Thyroid gland (tissue), 4 donors: ENCODE measurements at regions not wholly inside any gene's neighbourhood (a gene's known extent, or its start where the extent isn't known, plus 50 kb on each side); places are given as distances from the start of the nearest gene placed in this dataset.

Experiments used
- DNase-seq, 2 donors: peaks; one replicate each; pipeline ENCODE4 v3.0.0-alpha.2; 2019
- H3K27ac ChIP-seq, 3 donors: fragments of 200-600 bp; sonication (generic); 1 replicate in 2 of 3; 2 replicates in 1 of 3; pipeline ENCODE4 v1.5.1; 2016 to 2019; ENCODE audit warnings: mild to moderate bottlenecking in 1 of 3, moderate library complexity in 1 of 3
- H3K27me3 ChIP-seq: fragments of 200-600 bp; sonication (generic); one replicate; pipeline ENCODE4 v1.5.1; 2019
- H3K36me3 ChIP-seq, 2 donors: fragments of 200-600 bp; sonication (generic); one replicate each; pipeline ENCODE4 v1.5.1; 2016 to 2019
- H3K4me1 ChIP-seq, 2 donors: fragments of 200-600 bp; sonication (generic); one replicate each; pipeline ENCODE4 v1.5.1; 2017 to 2019
- H3K4me3 ChIP-seq, 3 donors: fragments of 200-600 bp; sonication (generic); replicated peaks in 1 of 3; 1 replicate in 2 of 3; 2 replicates in 1 of 3; pipeline ENCODE4 v1.5.1; 2016; ENCODE audit warnings: mild to moderate bottlenecking in 1 of 3
- H3K9me3 ChIP-seq: fragments of 200-600 bp; sonication (generic); one replicate; pipeline ENCODE4 v1.5.1; 2017
- CTCF ChIP-seq, 6 experiments: fragments of 200-600 bp in 3 of 6; fragments of 450-650 bp in 3 of 6; sonication (generic) in 3 of 6; IDR thresholded peaks; one replicate each; pipeline ENCODE4 v1.5.1; 2016 to 2019; ENCODE audit warnings: antibody characterized with exemption in 6 of 6, mild to moderate bottlenecking in 2 of 6, inconsistent platforms in 1 of 6, moderate library complexity in 1 of 6
- POLR2A ChIP-seq, 2 donors: fragments of 450-650 bp; IDR thresholded peaks; one replicate each; pipeline ENCODE4 v1.6.1; 2017; ENCODE audit warnings: antibody characterized with exemption in 2 of 2, mild to moderate bottlenecking in 2 of 2, moderate library complexity in 1 of 2
- WGBS, 2 donors: methylation state at CpG; one replicate each; pipeline ENCODE4 v1.1.5; 2017; 5-methylcytosine and 5-hydroxymethylcytosine counted together
- intact Hi-C: fragments of 100-400 bp; cut with DNase I; formaldehyde crosslinking; loops from one replicate; pipeline ENCODE4 v1.15.1; 2023

- Histone ChIP-seq H3K4me1 (no peaks in the 10 kb centered on the region), H3K4me3 (no peak overlapping the region), H3K36me3 (no peaks in the 10 kb centered on the region), H3K27ac (no peak overlapping the region), H3K27me3 (no peaks in the 10 kb centered on the region), H3K9me3 (no peaks in the 10 kb centered on the region)
- no peak for TF ChIP-seq CTCF (IDR thresholded peaks at IDR 0.05)
- TF ChIP-seq POLR2A (IDR thresholded peaks at IDR 0.05): no peak
- intact Hi-C loops: no loop called here
- 83 to 90% methylated on average over 6 of the region's 6 CpGs for WGBS, 2 donors
- DNase-seq: no peak
Observed at GRCh38 chr6:146972546-146972945, 231.7 kb upstream of the STXBP5 start.

- TF ChIP-seq CTCF (IDR thresholded peaks at IDR 0.05) (no peak), POLR2A (IDR thresholded peaks at IDR 0.05) (no peak)
- Histone ChIP-seq H3K9me3 (no peaks in the 10 kb centered on the region), H3K36me3 (no peaks in the 10 kb centered on the region), H3K27me3 (no peaks in the 10 kb centered on the region), H3K4me1 (no peaks in the 10 kb centered on the region), H3K27ac (no peak overlapping the region), H3K4me3 (no peak overlapping the region)
- DNase-seq: no peak
- intact Hi-C loops: no loop called here
- WGBS, 2 donors: 85% methylated on average over 3 of the region's 3 CpGs
Observed at GRCh38 chr6:146974351-146974750, 229.9 kb upstream of the STXBP5 start.

GRCh38 chr6:146975093-146975492 lies 229.1 kb upstream of the STXBP5 start:
- WGBS, 2 donors: 75 to 82% methylated on average over 3 of the region's 3 CpGs
- Histone ChIP-seq H3K27ac (no peak overlapping the region), H3K4me1 (no peaks in the 10 kb centered on the region), H3K36me3 (no peaks in the 10 kb centered on the region), H3K9me3 (no peaks in the 10 kb centered on the region), H3K4me3 (no peak overlapping the region), H3K27me3 (no peaks in the 10 kb centered on the region)
- TF ChIP-seq CTCF (IDR thresholded peaks at IDR 0.05) (no peak), POLR2A (IDR thresholded peaks at IDR 0.05) (no peak)
- DNase-seq: no peak
- intact Hi-C loops: no loop called here

- H3K36me3 ChIP-seq: no peaks in the 10 kb centered on the region
- intact Hi-C loops: no loop called here
- H3K9me3 ChIP-seq: no peaks in the 10 kb centered on the region
- H3K27me3 ChIP-seq: no peaks in the 10 kb centered on the region
- no peak overlapping the region for H3K4me3 ChIP-seq
- no peak for DNase-seq
- H3K4me1 ChIP-seq: peaks cover 3 to 8% of the 10 kb centered on the region in 2 donors
- no peak for TF ChIP-seq CTCF (IDR thresholded peaks at IDR 0.05)
- TF ChIP-seq POLR2A (IDR thresholded peaks at IDR 0.05): no peak
- WGBS, 2 donors: 79 to 86% methylated on average over 4 of the region's 4 CpGs
- no peak overlapping the region for H3K27ac ChIP-seq
Observed at GRCh38 chr6:146980900-146981329, 223.3 kb upstream of the STXBP5 start.

GRCh38 chr6:146981981-146982380 lies 222.2 kb upstream of the STXBP5 start:
- Histone ChIP-seq H3K9me3 (no peaks in the 10 kb centered on the region), H3K36me3 (no peaks in the 10 kb centered on the region), H3K27me3 (no peaks in the 10 kb centered on the region), H3K4me3 (no peak overlapping the region), H3K4me1 (peaks cover 3 to 8% of the 10 kb centered on the region in 2 donors), H3K27ac (no peak overlapping the region)
- TF ChIP-seq CTCF (IDR thresholded peaks at IDR 0.05) (no peak), POLR2A (IDR thresholded peaks at IDR 0.05) (no peak)
- 85 to 89% methylated on average over 3 of the region's 3 CpGs for WGBS, 2 donors
- DNase-seq: no peak
- intact Hi-C loops: no loop called here
